Stimulated activated CD4-positive, alpha-beta T cell treated with anti-CD3 and anti-CD28 coated beads, Interleukin-1b, Interleukin-23, amount 100 ng/mL, for 4 hours (primary cell): ENCODE measurements at regions not wholly inside any gene's neighbourhood (a gene's known extent, or its start where the extent isn't known, plus 50 kb on each side); places are given as distances from the start of the nearest gene placed in this dataset.

Experiments
- DNase-seq, 2 donors: peaks; one replicate each; pipeline ENCODE4 v3.0.0-alpha.2; 2020; ENCODE audit warnings: low read depth in 2 of 2

DNA sequence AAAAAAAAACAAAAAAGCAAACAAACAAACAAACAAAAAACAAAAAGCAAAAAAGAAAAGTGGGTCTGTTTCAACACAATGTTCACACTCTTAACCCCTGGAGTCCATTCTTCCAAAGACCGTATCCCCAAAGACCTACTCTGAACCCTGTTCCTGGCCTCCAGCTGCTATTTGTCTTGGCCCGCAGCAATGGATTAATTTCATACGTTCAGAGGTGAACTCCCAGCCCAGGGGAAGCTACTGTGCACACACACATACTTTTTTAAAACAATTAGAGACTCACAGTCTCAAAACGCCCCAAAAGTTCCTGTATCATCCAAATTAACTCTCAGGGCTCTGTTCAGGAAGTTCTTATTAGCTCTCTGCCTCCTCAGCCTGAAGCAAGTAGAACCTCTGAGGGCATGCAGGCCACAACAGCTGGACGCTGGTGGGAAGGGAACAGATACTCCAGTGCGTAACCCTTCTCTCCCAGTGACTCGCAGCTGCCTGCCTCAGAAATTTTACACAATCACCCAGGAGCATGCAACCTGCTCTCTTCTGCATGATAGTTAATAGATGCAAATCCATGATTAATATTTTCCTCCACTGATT, 395.4 kb downstream of the RRAGC start:
- DNase-seq: no peak

DNA sequence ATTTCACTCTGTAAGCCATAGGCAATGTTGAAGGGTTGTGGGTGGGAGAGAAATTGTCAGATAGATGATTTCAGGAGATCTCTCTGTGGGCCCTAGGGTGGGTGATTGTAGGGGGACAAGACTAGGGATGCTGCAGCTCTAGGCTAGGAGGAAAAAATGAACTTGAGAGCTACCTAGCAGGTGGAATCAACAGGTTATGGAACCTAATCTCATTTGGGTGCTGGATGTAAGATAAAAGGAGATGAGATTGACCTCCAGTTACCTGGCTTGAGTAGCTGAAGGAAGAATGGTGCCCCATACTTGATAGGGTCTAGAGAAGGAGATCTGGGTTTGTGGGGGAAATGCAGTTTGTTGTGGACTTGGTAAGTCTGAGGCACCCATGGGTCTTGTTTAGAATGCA, 396.5 kb downstream of the RRAGC start:
- no peak for DNase-seq

DNA sequence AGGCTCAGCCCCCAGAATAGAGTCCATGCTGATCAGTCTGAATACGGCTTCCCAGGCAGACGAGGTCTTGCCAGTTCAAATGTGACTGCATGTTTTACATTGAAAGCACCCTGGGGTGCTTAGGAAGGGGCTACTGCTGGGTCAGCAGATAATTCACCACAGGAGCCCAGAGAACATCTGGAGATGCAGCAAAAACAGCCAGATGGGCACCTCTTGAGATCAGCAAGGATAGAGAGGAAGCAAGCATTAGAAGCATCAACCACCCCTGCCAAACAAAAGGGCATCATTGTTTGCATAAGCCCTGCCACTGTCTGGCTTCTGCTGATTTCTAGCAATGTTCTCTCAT, 403.1 kb downstream of the RRAGC start:
- DNase-seq: no peak

DNA sequence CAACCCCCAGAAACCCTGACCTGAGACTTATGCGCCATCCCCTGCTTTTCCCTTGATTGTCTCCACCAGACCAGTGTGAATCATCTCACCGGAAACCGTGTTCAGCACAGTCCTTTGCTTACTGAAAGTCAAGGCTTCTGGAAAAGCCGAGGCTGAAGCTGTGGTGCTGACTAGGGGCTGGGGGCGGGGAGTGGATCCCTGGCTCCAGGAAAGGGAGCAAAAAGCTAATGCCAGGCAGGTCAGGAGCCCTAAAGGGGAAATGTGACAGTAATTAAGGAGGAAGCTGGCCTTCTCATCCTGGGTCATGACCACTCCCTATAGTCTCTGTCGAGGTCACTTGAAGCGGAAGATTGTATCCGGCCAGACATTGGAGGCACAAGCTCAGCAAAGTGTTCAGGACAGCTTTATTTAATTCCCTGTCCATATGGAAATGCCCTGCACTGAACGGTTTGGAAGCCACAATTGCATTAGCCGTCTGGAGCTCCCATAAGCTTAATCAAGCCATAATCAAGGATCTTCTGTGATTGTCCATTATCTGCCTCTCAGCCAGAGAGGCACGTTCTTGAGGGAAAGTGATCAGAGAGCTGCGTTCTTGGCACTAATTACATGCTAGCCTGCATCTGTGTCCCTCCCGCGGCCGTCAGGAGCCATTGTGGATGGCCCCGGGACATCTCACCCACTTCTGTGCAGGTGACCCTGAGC, 403.6 kb downstream of the RRAGC start:
- DNase-seq: no peak

DNA sequence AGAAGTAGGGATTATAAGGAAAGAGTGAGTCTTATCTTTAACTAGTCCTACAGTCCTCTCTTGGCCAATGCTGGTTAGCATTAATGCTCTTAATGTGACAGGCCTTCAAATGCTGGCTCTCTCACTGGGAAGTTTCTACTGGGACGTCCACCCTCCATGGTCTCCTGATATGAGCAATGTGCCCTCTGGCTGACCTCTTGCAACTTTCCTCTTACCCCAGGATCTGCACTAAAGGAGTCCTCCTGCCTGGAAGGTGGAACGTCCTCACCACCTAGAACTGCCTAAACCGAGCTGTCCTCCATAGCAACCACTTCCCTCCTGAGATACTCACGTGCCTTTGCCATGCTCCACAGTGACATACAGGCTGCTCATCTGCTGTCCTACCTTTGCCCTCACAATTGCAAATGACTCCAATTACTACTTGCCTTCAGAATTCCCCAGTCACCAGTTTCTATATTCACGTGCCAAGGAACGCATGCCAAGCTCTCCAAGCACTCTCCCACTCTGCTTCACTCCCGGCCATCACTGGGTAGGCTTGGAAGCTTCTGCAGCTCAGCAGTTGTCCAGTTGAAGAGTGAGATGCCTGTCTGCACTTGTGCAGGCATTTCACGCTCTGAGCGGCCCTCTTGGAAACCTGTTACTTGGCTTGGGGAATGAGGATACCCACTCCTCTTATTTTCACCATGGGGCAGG, 404.7 kb downstream of the RRAGC start:
- no peak for DNase-seq

DNA sequence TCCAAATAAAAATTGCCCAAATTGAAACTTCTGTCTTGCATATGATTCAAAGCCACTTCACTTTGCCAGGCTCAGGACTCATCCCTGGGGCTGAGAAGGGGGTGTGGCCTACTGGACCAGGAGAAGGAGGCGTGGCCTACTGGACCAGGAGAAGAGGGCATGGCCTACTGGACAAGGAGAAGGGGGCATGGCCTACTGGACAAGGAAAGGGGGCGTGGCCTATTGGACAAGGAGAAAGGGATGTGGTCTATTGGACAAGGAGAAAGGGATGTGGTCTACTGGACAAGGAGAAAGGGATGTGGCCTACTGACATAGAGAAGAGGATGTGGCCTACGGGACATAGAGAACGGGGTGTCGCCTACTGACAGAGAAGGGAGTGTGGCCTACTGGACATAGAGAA, 405.3 kb downstream of the RRAGC start:
- DNase-seq: no peak

DNA sequence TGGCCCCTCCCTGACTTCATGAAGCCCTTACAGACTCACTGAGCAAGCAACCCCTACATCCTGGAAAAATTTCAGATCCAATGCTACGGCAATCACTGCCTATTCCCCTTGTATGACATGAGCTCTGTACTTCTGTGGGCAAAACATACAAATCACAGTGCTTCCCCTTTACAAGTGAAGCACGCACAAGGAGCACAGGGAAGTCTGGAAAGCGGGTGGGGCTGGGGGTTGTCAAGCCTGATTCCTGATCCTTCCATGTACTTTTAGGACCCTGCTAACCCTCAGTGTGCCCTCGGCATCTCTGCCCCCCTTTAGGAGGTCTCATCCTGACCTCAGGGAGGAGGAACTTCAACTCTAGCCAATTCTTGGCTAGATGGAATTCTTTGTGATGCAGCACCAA, 405.7 kb upstream of the POU3F1 start:
- DNase-seq: no peak

DNA sequence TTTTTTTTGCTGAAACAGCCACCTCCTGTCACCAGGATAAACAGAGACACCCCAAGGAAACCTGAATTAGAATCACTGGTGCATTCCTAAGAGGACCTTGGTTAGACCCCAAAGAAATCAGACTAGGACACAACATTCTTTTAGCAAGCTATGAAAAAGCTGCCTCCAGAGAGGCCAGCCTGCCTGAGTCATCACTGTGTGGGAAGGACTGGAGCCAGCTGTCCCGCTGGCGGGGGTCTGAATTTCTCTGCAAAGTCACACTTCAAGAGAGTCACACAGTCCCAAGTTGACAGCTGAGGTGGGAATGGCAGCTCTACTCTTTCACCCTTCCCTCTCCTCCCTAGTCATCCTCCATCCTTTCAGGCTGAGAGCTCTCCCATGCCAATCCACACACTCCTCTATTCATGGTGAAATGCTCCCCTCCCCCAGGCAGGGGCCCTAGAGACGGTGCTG, 405.0 kb upstream of the POU3F1 start:
- no peak for DNase-seq

DNA sequence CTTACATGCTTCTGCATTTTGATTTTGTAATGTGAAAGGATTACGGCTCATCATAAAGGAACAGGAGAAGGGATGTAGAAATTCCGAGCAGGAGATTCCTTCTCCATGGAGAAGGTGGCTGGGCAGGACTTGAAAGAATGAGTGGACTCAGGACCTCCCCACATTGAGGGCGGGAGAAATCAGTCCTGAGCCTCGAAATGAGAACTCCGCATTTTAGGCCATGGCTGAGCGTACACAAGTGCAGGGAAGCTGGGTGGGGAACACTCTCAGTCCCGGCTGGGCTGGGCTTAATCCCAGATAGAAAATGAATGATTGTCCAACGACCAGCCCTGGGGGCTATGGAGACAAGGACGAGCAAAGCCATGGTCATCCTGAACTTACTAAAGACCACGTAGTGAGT, 402.3 kb upstream of the POU3F1 start:
- no peak for DNase-seq

DNA sequence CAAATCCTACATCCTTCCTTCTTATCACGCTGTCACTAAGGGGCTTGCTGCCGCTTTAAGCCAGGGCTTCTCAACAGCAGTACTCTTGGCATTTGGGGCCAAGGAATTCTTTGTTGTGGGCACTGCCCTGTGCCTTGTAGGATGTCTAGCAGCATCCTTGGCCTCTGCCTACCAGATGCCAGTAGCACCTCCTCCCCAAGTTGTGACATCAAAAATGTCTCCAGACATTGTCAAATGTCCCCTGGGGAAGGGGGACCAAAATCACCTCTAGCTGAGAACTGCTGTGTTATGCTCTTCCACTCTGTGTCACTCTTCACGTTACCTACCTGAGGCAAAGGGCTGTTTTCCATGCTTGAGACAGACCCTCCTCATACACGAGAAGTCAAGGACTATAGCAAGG, 400.3 kb upstream of the POU3F1 start:
- DNase-seq: no peak

DNA sequence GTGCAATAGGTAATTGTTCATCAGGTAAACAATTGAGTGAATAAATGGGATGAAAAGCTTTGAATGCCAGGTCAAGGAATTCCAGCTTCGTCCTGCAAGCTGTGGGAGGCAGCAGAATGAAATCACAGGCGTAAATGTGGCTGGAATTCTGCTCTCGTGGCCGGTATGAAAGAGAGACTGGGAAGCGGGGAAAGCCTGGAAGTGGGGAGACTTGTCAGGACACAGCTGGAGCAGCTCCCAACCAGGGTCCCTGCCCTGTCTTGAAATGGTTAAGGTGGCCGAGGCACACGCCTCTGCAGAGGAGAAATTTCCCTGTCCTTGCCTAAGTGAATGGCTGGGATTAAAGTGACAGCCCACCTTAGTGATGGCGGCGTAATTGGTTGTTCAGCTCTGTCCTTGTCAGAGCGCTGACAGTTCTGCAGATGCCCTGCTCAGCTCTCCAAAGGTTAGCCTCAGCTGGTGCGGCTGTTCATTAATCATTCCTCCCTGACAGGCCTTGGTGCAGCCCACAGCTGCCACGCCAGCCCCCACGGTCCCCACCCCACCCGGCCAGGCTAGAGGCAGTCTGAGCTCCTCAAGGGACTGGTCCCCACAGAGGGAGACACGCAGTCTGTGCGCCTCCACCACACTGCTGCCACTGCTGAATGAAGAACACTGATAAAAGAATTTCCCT, 398.3 kb upstream of the POU3F1 start:
- no peak for DNase-seq

DNA sequence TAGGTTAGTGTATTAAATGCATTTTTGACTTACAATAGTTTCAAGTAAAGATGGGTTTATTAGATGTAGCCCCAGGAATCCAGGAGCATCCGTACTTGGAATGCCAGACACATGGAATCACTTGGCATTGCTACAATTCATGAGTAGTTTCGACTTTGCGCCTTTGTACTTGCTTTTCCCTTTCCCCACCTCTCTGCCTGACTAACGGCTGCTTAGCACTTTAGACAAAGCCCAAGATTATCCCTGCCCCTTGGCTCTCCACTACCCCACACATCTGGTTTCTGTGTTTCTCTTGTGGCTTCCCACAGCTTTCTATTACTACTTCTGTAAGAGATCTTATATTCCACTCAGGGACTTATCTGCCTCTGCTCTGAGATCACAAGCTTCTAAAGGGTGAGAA, 397.7 kb upstream of the POU3F1 start:
- no peak for DNase-seq

DNA sequence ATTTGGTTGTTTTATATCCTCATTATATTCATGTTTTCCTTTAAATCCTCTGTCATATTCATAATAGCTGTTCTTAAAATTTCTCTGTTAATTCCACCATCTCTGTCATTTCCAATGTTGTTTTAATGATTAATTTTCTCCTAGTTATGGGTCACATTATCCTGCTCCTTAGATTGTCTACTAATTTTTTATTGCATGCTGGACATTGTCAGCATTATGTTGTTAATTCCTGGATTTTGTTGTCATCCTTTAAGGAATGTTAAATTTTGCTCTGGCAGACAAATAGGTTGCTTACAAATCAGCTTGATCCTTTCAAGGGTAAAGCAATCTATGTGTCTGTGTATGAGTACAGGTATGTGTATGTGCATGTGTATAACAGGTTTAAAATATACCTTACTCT, 393.8 kb upstream of the POU3F1 start:
- DNase-seq: no peak

DNA sequence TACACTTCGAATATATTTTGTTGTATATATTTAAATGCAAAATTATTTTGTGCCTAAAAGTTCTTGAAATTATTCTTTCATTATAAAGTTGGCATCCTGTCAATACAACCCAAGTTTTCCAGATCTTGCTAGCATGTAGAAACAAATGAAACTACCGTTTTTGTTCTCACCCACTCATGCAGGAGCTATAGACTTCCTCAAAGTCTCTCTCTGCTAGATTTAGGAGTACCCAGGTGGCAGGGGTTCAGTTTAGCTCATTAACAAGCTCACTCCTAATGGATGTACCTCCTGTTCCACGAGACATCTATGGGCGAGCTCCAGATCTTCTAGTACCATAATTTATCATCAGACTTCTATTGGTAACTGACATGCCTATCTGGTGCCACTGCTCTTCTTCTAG, 390.2 kb upstream of the POU3F1 start:
- DNase-seq: no peak

DNA sequence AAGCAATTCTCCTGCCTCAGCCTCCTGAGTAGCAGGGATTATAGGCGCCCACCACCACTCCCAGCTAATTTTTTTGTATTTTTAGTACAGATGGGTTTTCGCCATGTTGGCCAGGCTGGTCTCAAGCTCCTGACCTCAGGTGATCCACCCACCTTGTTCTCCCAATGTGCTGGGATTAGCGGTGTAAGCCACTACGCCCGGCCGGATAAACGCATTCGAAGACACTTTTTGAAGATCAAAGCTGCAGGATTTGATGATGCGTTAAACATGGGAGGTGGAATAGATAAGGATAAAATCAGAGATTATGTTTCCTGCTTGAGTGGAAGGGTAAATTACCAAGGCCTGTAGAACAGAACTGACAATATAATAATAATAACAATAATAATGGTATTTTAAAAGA, 389.4 kb upstream of the POU3F1 start:
- no peak for DNase-seq

DNA sequence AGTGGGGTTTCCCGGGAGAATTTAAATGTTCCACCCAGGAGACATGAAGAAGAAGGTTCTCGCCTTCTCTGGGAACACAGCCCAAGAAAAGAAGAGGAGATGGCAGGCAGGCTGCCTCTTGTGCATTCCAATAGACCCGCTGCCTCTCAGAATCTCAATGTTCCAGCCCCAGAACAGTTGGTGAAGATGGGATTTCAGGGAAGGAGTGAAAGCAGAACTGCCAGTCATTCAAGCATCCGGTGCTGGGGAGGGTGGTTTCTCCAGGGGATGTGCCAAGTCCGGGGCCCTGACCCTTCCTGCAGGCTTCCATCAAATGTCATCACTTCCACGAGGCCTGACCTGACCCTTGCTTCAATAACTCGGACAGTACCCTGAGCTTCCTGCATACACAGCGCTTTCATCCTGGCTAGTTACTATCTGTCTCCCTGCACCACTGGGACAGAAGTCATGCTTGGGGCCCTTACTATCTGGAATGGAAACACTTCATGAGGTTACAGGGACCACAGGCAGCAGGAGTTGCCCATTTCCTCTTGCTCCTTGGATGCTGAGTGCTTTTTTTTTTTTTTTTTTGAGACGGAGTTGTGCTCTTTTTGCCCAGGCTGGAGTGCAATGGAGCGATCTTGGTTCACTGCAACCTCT, 386.6 kb upstream of the POU3F1 start:
- DNase-seq: no peak

DNA sequence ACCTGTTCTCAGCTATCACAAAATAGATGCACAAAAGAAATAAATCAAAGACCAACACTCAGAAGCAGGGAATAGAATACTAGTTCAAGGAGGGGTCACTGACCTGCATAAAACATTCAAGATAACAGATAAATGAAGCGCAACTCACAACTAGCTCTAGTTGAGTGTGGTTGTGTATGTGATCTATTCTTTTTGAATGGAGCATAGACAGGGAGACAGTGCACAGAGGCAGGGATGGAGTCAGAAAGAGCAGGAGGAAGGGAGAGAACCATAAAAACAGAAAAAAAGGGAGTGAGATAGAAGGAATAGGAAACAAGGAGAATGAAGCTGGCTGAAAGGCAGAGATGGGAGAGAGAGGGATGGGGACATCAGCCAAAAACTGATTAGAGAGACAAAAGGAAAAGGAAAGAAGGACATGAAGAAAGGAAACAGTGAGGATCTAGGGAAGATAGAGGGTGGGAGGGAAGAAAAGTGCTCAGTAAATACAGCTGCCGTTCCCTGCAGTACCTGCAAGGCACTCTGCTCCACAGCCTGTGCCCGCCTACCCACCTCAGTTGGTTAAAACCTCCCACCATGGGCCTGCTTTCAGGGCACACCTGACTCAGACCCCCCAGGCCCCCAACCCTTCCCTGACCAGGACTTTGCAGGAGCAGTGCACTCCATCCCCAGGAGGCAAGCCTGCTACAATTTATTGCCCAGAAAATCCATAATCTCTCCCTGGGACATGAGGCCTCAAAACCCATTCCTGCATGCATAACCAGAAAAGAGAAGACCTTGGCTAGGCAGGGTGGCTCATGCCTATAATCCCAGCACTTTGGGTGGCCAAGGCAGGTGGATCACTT, 385.2 kb upstream of the POU3F1 start:
- no peak for DNase-seq

DNA sequence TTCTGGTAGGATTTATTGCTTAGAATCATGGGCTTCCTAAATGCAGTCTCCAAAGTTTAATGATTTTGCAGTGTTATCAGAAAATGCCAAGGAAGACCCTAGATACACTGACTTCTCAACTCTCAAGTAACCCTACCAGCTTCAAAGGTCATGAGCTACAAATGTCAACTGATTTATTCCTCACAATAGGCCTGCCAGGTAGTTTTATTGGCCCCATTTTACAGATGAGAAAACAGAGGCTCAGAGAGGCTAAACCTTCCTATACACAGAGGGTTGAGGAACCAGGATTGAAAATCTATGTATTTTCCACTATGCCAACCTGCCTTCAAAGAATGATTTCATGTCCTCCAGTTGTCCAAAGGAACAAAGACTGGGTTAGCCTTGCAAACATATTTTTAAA, 384.4 kb upstream of the POU3F1 start:
- no peak for DNase-seq

DNA sequence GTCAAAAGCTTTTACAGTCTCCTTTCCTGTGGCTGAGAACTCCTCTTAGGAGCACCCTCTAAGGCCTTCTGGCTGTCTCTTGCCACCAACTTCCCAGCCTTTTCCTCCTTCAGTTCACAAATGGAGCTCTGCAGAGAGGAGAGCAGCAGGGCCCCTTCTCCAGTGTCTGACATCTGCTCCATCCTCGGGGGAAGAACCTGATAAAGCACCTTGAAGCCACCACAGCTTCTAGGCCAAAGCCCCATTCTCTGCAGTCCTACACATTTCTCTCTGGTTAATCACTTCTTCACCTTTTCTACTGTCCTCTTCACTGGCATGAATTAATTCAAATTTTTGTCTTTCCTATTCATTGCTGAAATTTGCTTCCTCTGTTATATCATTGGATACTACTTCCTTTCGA, 378.1 kb upstream of the POU3F1 start:
- no peak for DNase-seq

DNA sequence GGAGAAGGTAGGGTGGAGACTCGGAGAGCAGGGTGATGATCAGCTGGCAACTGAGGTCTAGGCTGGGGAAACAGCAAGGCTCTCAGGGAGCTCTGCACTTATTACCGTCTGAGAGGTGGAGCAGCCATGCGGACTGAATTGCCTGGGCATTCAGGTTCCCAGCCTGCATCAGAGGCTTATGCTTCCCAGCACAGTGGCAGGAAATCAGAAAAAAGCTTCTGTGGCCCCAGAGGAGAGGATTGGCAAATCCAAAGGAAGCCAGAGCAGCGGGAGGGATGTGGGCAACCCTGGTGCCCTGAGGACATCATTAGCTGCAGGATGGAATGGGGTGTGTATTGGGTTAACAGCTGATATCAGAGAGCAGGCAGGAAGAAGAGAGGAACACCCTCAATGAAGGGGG, 374.1 kb upstream of the POU3F1 start:
- DNase-seq: no peak

DNA sequence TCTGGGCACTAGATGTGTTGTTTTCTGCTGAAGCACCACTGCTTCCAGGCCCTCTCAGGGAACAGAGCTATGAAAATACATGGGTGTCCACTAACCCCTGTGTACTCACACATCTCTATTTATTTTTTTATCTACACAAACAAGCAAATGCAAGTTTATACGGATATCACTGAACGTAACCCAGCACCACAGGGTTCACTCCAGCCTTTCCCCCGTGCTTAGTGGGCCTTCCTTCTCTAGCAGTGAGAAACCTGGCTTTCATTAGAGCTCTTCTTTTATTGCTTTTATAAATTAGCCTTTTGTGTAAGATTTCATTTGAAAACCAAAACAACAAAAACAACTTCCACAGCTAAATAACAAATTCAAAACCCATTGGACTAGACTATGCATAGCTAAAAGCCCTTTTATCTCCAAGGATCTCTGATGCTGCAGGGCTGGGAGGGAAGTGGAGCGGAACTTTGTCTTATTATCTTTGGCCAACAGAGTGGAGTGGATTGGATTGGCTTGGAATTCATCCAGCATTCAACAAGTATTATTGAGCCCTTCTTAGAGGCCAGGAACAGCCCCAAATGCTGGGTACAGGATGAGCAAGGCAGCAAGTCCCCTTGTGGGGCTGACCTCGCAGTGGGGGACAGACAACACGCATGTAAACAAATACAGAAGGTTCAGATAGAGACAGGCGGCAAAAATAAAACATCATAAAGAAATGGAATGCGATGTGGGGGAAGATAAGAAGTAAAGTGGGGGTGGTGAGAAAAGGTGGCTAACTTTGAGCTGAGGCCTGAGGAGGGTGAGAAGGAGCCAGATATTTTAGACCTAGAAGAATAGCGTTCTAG, 371.8 kb upstream of the POU3F1 start:
- no peak for DNase-seq
